ENCODE measurements at regions not wholly inside any gene's neighbourhood (a gene's known extent, or its start where the extent isn't known, plus 50 kb on each side); places are given as distances from the start of the nearest gene placed in this dataset.

DNA sequence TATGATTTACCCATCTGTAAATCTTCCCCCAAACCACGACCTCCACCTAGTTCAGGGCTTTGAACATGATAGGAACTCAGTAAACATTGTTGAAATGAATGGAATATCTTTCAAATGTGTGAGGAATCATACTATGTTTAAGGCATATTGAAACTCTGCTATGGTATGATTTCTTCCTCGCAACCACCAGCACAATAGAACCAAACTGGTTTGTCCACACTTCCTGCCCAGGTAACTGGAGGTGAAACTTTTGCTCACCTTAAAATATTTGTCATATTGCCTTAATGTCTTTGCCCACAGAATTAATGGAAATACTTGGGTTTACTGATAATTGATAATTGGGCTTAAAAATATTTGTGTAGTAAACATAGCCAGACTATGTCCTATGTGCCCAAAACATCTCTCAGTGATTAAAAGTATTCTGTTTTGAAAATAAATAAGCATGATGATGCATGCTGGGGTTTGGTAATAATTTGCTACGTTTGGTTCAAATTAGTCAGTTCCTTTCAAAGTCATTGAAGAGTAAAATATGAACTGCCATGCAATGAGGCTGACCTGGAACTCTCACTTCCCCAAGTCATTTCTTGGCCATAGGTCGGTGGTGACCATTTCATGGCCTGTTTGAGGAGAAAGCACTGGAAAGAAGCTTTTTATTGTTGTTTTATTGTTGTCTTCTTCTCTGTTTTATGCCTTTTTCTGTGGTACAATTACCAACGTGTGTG lies 73.3 kb downstream of the TNFSF18 start:
- H3K36me3 ChIP-seq (ENCODE audit: low read depth): no peaks in the 10 kb centered on the region
- no peaks in the 10 kb centered on the region for H3K9me3 ChIP-seq (ENCODE audit: severe bottlenecking)
- peaks cover 19% of the 10 kb centered on the region for H3K4me1 ChIP-seq (ENCODE audit: insufficient read depth, poor library complexity, severe bottlenecking)
- DNase-seq (ENCODE audit: low spot score) (no peak), ATAC-seq (ENCODE audit: low read depth) (no peak)
- H3K27ac ChIP-seq (ENCODE audit: poor library complexity, severe bottlenecking): peak overlapping the region; percentile 51
- TF ChIP-seq, protein P1, sequence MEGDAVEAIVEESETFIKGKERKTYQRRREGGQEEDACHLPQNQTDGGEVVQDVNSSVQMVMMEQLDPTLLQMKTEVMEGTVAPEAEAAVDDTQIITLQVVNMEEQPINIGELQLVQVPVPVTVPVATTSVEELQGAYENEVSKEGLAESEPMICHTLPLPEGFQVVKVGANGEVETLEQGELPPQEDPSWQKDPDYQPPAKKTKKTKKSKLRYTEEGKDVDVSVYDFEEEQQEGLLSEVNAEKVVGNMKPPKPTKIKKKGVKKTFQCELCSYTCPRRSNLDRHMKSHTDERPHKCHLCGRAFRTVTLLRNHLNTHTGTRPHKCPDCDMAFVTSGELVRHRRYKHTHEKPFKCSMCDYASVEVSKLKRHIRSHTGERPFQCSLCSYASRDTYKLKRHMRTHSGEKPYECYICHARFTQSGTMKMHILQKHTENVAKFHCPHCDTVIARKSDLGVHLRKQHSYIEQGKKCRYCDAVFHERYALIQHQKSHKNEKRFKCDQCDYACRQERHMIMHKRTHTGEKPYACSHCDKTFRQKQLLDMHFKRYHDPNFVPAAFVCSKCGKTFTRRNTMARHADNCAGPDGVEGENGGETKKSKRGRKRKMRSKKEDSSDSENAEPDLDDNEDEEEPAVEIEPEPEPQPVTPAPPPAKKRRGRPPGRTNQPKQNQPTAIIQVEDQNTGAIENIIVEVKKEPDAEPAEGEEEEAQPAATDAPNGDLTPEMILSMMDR (IDR thresholded peaks at IDR 0.05; ENCODE audit: poor library complexity, severe bottlenecking): no peak
- H3K4me3 ChIP-seq (ENCODE audit: severe bottlenecking): no peak overlapping the region
- no peaks in the 10 kb centered on the region for H3K27me3 ChIP-seq (ENCODE audit: insufficient read depth, poor library complexity, severe bottlenecking)

DNA sequence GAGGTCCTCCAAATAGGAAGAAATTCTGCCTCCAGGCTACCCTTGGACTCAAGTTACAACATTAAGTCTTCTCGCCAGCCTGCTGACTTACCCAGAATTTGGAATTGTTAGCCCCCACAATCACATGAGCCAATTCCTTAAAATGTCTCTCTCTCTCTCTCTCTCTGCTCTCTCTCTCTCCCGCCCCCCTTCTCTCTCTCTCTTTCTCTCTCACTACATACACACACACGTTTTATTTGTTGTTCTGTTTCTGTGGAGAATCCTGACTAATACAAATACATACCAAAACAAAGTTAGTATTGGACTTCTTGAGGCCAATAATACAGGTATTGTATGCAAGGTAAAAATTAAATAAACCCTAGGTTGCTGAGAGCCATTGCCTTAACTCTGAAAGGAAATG lies 72.1 kb downstream of the TNFSF18 start:
- Histone ChIP-seq H3K9me3 (ENCODE audit: severe bottlenecking) (no peaks in the 10 kb centered on the region), H3K27me3 (ENCODE audit: insufficient read depth, poor library complexity, severe bottlenecking) (no peaks in the 10 kb centered on the region), H3K27ac (ENCODE audit: poor library complexity, severe bottlenecking) (no peak overlapping the region), H3K36me3 (ENCODE audit: low read depth) (no peaks in the 10 kb centered on the region), H3K4me3 (ENCODE audit: severe bottlenecking) (no peak overlapping the region), H3K4me1 (ENCODE audit: insufficient read depth, poor library complexity, severe bottlenecking) (peaks cover 19% of the 10 kb centered on the region)
- TF ChIP-seq, protein P1 (IDR thresholded peaks at IDR 0.05; ENCODE audit: poor library complexity, severe bottlenecking): no peak
- ATAC-seq (ENCODE audit: low read depth) (no peak), DNase-seq (ENCODE audit: low spot score) (no peak)

DNA sequence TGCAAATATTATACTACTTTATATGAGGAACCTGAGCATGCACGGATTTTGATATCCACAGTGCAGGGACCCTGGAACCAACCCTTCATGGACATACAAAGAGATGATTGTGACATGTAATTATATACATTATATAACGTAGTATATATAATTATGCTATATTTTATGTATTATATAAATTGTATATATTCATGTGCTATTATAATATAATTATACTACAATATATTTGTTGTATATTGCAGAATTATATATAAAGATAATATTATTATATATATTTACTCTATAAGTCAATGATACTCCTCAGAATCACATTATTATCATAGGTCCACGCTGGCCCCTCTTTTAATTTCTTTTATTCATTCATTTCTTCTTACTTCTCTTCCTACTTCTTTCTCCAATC lies 70.9 kb downstream of the TNFSF18 start:
- DNase-seq (ENCODE audit: low spot score): no peak

DNA sequence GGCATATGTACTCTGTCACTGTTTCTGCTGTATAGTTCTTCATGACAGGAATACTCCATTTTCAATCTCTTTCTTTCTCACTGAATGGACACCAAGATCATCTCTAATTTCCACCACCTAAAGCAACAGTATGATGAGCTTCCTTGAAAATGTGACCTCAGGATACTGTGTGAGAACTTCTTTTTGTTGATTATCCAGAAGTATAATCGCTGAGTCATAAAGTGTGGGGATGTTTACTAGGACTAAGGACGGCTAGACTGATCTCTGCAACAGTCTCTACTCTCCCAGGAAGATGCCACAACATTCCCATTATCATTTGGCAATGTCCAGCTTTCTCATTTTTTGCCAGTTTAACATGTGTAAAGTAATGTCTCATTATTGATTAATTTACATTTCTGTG lies 70.3 kb downstream of the TNFSF18 start:
- TF ChIP-seq, protein P1 (IDR thresholded peaks at IDR 0.05; ENCODE audit: poor library complexity, severe bottlenecking): no peak

More for the DNA sequence above, 70.9 kb downstream of the TNFSF18 start:
- Histone ChIP-seq H3K4me3 (ENCODE audit: severe bottlenecking) (no peak overlapping the region), H3K27me3 (ENCODE audit: insufficient read depth, poor library complexity, severe bottlenecking) (no peaks in the 10 kb centered on the region), H3K9me3 (ENCODE audit: severe bottlenecking) (no peaks in the 10 kb centered on the region), H3K36me3 (ENCODE audit: low read depth) (no peaks in the 10 kb centered on the region), H3K27ac (ENCODE audit: poor library complexity, severe bottlenecking) (no peak overlapping the region), H3K4me1 (ENCODE audit: insufficient read depth, poor library complexity, severe bottlenecking) (peaks cover 19% of the 10 kb centered on the region)
- ATAC-seq (ENCODE audit: low read depth): no peak
- TF ChIP-seq, protein P1 (IDR thresholded peaks at IDR 0.05; ENCODE audit: poor library complexity, severe bottlenecking): no peak

DNA sequence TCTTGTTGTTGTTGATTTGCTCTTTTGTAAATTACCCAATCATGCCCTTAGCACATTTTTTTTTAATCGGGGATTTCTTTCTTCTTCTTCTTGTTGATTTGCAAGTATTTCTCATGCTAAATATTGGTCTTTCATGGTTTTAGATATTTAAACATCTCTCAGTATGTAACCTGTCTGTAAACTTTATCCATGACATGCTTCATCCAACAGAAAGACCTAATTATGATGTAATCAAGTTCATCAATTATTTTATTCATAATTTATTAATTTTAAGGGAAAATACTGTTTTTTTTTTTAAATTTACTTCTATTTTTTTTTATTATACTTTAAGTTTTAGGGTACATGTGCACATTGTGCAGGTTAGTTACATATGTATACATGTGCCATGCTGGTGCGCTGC lies 69.8 kb downstream of the TNFSF18 start:
- TF ChIP-seq, protein P1 (IDR thresholded peaks at IDR 0.05; ENCODE audit: poor library complexity, severe bottlenecking): no peak
- ATAC-seq (ENCODE audit: low read depth) (no peak), DNase-seq (ENCODE audit: low spot score) (no peak)
- no peaks in the 10 kb centered on the region for H3K9me3 ChIP-seq (ENCODE audit: severe bottlenecking)
- no peaks in the 10 kb centered on the region for H3K27me3 ChIP-seq (ENCODE audit: insufficient read depth, poor library complexity, severe bottlenecking)
- peaks cover 16% of the 10 kb centered on the region for H3K4me1 ChIP-seq (ENCODE audit: insufficient read depth, poor library complexity, severe bottlenecking)
- H3K27ac ChIP-seq (ENCODE audit: poor library complexity, severe bottlenecking): no peak overlapping the region
- no peak overlapping the region for H3K4me3 ChIP-seq (ENCODE audit: severe bottlenecking)
- H3K36me3 ChIP-seq (ENCODE audit: low read depth): no peaks in the 10 kb centered on the region

More for the DNA sequence above, 70.3 kb downstream of the TNFSF18 start:
- H3K4me3 ChIP-seq (ENCODE audit: severe bottlenecking): no peak overlapping the region
- no peaks in the 10 kb centered on the region for H3K27me3 ChIP-seq (ENCODE audit: insufficient read depth, poor library complexity, severe bottlenecking)
- H3K36me3 ChIP-seq (ENCODE audit: low read depth): no peaks in the 10 kb centered on the region
- H3K4me1 ChIP-seq (ENCODE audit: insufficient read depth, poor library complexity, severe bottlenecking): peaks cover 19% of the 10 kb centered on the region
- H3K9me3 ChIP-seq (ENCODE audit: severe bottlenecking): no peaks in the 10 kb centered on the region
- H3K27ac ChIP-seq (ENCODE audit: poor library complexity, severe bottlenecking): no peak overlapping the region
- no peak for ATAC-seq (ENCODE audit: low read depth)
- no peak for DNase-seq (ENCODE audit: low spot score)
